WTC11 (cell line): ENCODE measurements at regions not wholly inside any gene's neighbourhood (a gene's known extent, or its start where the extent isn't known, plus 50 kb on each side); places are given as distances from the start of the nearest gene placed in this dataset.

Source experiments
- ATAC-seq: fragments of 200-7000 bp; cut with Tn5 transposase; 2 replicates; pipeline ENCODE4 v1.10.0; 2021; ENCODE audit warnings: mild to moderate bottlenecking, moderate library complexity
- CTCF ChIA-PET: fragments of 300-600 bp; sonication (Branson Sonifier 250); formaldehyde crosslinking; loops from one replicate; lab custom pipeline; 2021; ENCODE audit warnings: antibody characterized with exemption; lab: Charles Lee
- POLR2A ChIA-PET: fragments of 350-600 bp; sonication (Branson Sonifier 250); formaldehyde crosslinking; loops from one replicate; lab custom pipeline; 2021; ENCODE audit warnings: antibody characterized with exemption; lab: Charles Lee
- DNase-seq: peaks from one replicate; pipeline ENCODE4 v3.0.0; 2021; ENCODE audit warnings: low spot score
- H3K27ac Mint-ChIP-seq: 2 replicates; pipeline ENCODE4 v1.8.0; 2021; ENCODE audit warnings: mixed read lengths
- H3K27me3 Mint-ChIP-seq: 2 replicates; pipeline ENCODE4 v1.8.0; 2021; ENCODE audit warnings: low read depth, mild to moderate bottlenecking, moderate library complexity, mixed read lengths
- H3K36me3 Mint-ChIP-seq: 2 replicates; pipeline ENCODE4 v1.8.0; 2021; ENCODE audit warnings: mixed read lengths
- H3K4me1 Mint-ChIP-seq: 2 replicates; pipeline ENCODE4 v1.8.0; 2022; ENCODE audit warnings: mixed read lengths
- H3K4me3 Mint-ChIP-seq: 2 replicates; pipeline ENCODE4 v1.8.0; 2021; ENCODE audit warnings: mild to moderate bottlenecking, moderate library complexity, mixed read lengths
- H3K9me3 Mint-ChIP-seq: 2 replicates; pipeline ENCODE4 v1.8.0; 2021; ENCODE audit warnings: mixed read lengths
- ARID4B ChIP-seq: sonication (generic); formaldehyde crosslinking; IDR thresholded peaks from 2 replicates; pipeline ENCODE4 v1.8.0; 2023; ENCODE audit warnings: missing genetic modification reagents, mild to moderate bottlenecking, borderline replicate concordance
- ATF1 ChIP-seq: sonication (generic); formaldehyde crosslinking; IDR thresholded peaks from 2 replicates; pipeline ENCODE4 v1.8.1; 2023; ENCODE audit warnings: mild to moderate bottlenecking, moderate library complexity, missing genetic modification reagents
- JAZF1 ChIP-seq: fragments of 250-450 bp; sonication (Bioruptor Pico); IDR thresholded peaks from 2 replicates; pipeline ENCODE4 v1.9.0; 2021; ENCODE audit warnings: moderate library complexity, mild to moderate bottlenecking, inconsistent platforms
- MYBL2 ChIP-seq: sonication (generic); formaldehyde crosslinking; IDR thresholded peaks from 2 replicates; pipeline ENCODE4 v1.8.1; 2023; ENCODE audit warnings: mild to moderate bottlenecking, moderate library complexity, missing genetic modification reagents
- NR1H2 ChIP-seq: sonication (generic); formaldehyde crosslinking; IDR thresholded peaks from 2 replicates; pipeline ENCODE4 v1.9.0; 2021; ENCODE audit warnings: mild to moderate bottlenecking, moderate library complexity, missing genetic modification reagents
- NR2C2 ChIP-seq: sonication (generic); formaldehyde crosslinking; IDR thresholded peaks from 2 replicates; pipeline ENCODE4 v1.8.0; 2022; ENCODE audit warnings: mild to moderate bottlenecking, missing genetic modification reagents
- PRDM15 ChIP-seq: sonication (generic); formaldehyde crosslinking; IDR thresholded peaks from 2 replicates; pipeline ENCODE4 v1.8.0; 2022; ENCODE audit warnings: missing genetic modification reagents
- SOX15 ChIP-seq: fragments of 250-450 bp; sonication (Bioruptor Pico); IDR thresholded peaks from 2 replicates; pipeline ENCODE4 v1.9.0; 2021; ENCODE audit warnings: mild to moderate bottlenecking
- STAT6 ChIP-seq: sonication (generic); formaldehyde crosslinking; conservative IDR thresholded peaks from 2 replicates; pipeline ENCODE4 v1.8.1; 2023; ENCODE audit warnings: mild to moderate bottlenecking, low read depth, missing genetic modification reagents, moderate library complexity
- ZNF219 ChIP-seq: sonication (generic); formaldehyde crosslinking; IDR thresholded peaks from 2 replicates; pipeline ENCODE4 v1.8.0; 2023; ENCODE audit warnings: missing genetic modification reagents, mild to moderate bottlenecking, borderline replicate concordance
- ZNF281 ChIP-seq: sonication (generic); formaldehyde crosslinking; IDR thresholded peaks from 2 replicates; pipeline ENCODE4 v1.8.0; 2023; ENCODE audit warnings: mild to moderate bottlenecking, missing genetic modification reagents
- ZNF416 ChIP-seq: fragments of 250-450 bp; sonication (Bioruptor Pico); IDR thresholded peaks from 2 replicates; pipeline ENCODE4 v1.9.0; 2021; ENCODE audit warnings: mild to moderate bottlenecking, inconsistent platforms
- ZNF425 ChIP-seq: fragments of 250-450 bp; sonication (Bioruptor Pico); conservative IDR thresholded peaks from 2 replicates; pipeline ENCODE4 v1.9.0; 2021; ENCODE audit warnings: mild to moderate bottlenecking

GRCh38 chr15:35602836-35603235 lies 56.9 kb upstream of the DPH6 start (continued):
- TF ChIP-seq PRDM15 (CRISPR knock-in tag) (no peak), ATF1 (CRISPR knock-in tag) (no peak), STAT6 (CRISPR knock-in tag) (no peak), NR1H2 (CRISPR knock-in tag) (no peak), ZNF219 (CRISPR knock-in tag) (no peak), ARID4B (no peak)

GRCh38 chr15:35603301-35603700 lies 57.3 kb upstream of the DPH6 start:
- ChIA-PET CTCF (no interaction called here), POLR2A (no interaction called here)
- no peak for DNase-seq
- H3K4me1 Mint-ChIP-seq, result peaks cover 4% of the 10 kb centered on the region
- no peaks in the 10 kb centered on the region for H3K36me3 Mint-ChIP-seq
- no peak overlapping the region for H3K27ac Mint-ChIP-seq
- ATAC-seq, result no peak
- H3K27me3 Mint-ChIP-seq, result no peaks in the 10 kb centered on the region
- H3K4me3 Mint-ChIP-seq, result no peak overlapping the region
- 0 out of 2 replicates have a peak, but pooled peaks cover 4% of the 10 kb centered on the region for H3K9me3 Mint-ChIP-seq
- TF ChIP-seq PRDM15 (CRISPR knock-in tag) (no peak), ZNF425 (CRISPR knock-in tag) (no peak), SOX15 (CRISPR knock-in tag) (no peak), STAT6 (CRISPR knock-in tag) (no peak), ZNF416 (CRISPR knock-in tag) (no peak), JAZF1 (CRISPR knock-in tag) (no peak), MYBL2 (CRISPR knock-in tag) (no peak), ZNF281 (CRISPR knock-in tag) (no peak), NR2C2 (CRISPR knock-in tag) (no peak)
